Lower lobe of right lung (tissue), 2 donors: ENCODE measurements at regions not wholly inside any gene's neighbourhood (a gene's known extent, or its start where the extent isn't known, plus 50 kb on each side); places are given as distances from the start of the nearest gene placed in this dataset.

ENCODE experiments used
- ATAC-seq, 2 donors: fragments of 200-7000 bp; cut with Tn5 transposase; one replicate each; pipeline ENCODE4 v1.9.1; 2020 to 2022; ENCODE audit warnings: mild to moderate bottlenecking in 2 of 2, moderate library complexity in 2 of 2
- DNase-seq: peaks from one replicate; pipeline ENCODE4 v3.0.0-alpha.2; 2020
- H3K27ac ChIP-seq: fragments of 200-600 bp; one replicate; pipeline ENCODE4 v1.8.0; 2022
- H3K27me3 ChIP-seq: fragments of 200-600 bp; one replicate; pipeline ENCODE4 v1.8.0; 2022; ENCODE audit warnings: low read depth
- H3K36me3 ChIP-seq: fragments of 200-600 bp; one replicate; pipeline ENCODE4 v1.8.0; 2022; ENCODE audit warnings: mild to moderate bottlenecking
- H3K4me1 ChIP-seq: fragments of 200-600 bp; one replicate; pipeline ENCODE4 v1.8.0; 2022
- H3K4me3 ChIP-seq: fragments of 200-600 bp; one replicate; pipeline ENCODE4 v1.8.0; 2022; ENCODE audit warnings: mild to moderate bottlenecking
- H3K9me3 ChIP-seq: fragments of 200-600 bp; one replicate; pipeline ENCODE4 v1.8.0; 2022
- CTCF ChIP-seq: fragments of 200-600 bp; IDR thresholded peaks from one replicate; pipeline ENCODE4 v1.8.0; 2022; ENCODE audit warnings: antibody characterized with exemption, mild to moderate bottlenecking
- intact Hi-C: fragments of 100-400 bp; cut with DNase I; formaldehyde crosslinking; loops from one replicate; pipeline ENCODE4 v1.11.0; 2022
- donor health status: DM: no; HTN: yes; CAD: no; lungs with severe emphysema.

GRCh38 chr20:55596431-55596830, 408.9 kb downstream of the CBLN4 start:
- Histone ChIP-seq H3K4me3 (no peak overlapping the region), H3K36me3 (no peaks in the 10 kb centered on the region), H3K4me1 (no peaks in the 10 kb centered on the region), H3K27ac (no peak overlapping the region), H3K27me3 (no peaks in the 10 kb centered on the region), H3K9me3 (no peaks in the 10 kb centered on the region)
- no peak for ATAC-seq
- no peak for TF ChIP-seq CTCF
- no peak for DNase-seq
- intact Hi-C loops = no loop called here

GRCh38 chr20:55592866-55593265, 412.5 kb downstream of the CBLN4 start:
- Histone ChIP-seq H3K27ac (no peak overlapping the region), H3K27me3 (no peaks in the 10 kb centered on the region), H3K4me3 (no peak overlapping the region), H3K4me1 (no peaks in the 10 kb centered on the region), H3K9me3 (no peaks in the 10 kb centered on the region), H3K36me3 (no peaks in the 10 kb centered on the region)
- intact Hi-C loops = no loop called here
- TF ChIP-seq CTCF = no peak
- ATAC-seq (no peak), DNase-seq (no peak)

DNA sequence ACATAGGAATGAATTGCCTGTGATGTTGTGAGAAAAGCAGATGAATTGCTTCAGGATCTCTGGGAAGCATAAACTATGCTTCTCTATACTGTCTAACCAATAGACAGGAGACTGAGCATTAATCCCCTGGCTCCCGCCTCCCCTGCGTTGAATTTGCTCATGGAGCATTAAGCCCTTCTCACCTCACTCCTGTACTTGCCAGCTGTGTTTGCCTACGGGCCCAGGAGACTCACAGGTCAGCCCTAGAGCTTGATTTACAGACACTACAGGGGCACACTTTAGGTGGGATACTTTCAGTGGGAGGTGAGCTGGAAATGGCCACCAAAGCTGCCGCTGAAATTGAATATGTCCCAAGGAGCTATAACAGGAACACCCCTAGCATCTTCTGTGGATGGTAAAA, 418.7 kb downstream of the CBLN4 start:
- intact Hi-C loops = no loop called here
- Histone ChIP-seq H3K9me3 (no peaks in the 10 kb centered on the region), H3K4me3 (no peak overlapping the region), H3K27ac (no peak overlapping the region), H3K27me3 (no peaks in the 10 kb centered on the region), H3K4me1 (no peaks in the 10 kb centered on the region), H3K36me3 (no peaks in the 10 kb centered on the region)
- TF ChIP-seq CTCF = no peak
- DNase-seq (no peak), ATAC-seq (no peak)

DNA sequence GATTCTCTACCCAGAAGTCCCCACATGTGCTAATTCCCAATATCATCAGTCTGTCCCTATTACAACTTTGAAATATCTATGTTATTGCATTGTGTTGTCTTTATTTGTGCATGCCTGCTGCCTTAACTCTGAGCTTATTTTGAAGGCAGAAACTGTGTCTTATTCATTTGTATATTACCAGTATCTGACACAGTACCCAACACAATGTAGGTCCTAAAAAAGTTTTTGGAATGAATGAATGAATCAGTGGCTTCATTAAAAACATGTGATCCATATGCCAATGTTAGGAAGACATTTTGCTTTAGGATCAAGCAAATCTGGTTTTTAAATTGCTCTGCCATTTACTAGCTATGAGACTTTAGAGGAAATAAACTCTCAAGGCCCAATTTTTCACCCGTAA, 420.4 kb downstream of the CBLN4 start:
- Histone ChIP-seq H3K27ac (no peak overlapping the region), H3K9me3 (no peaks in the 10 kb centered on the region), H3K4me1 (no peaks in the 10 kb centered on the region), H3K27me3 (no peaks in the 10 kb centered on the region), H3K4me3 (no peak overlapping the region), H3K36me3 (no peaks in the 10 kb centered on the region)
- TF ChIP-seq CTCF = no peak
- intact Hi-C loops = no loop called here
- no peak for DNase-seq
- no peak for ATAC-seq

DNA sequence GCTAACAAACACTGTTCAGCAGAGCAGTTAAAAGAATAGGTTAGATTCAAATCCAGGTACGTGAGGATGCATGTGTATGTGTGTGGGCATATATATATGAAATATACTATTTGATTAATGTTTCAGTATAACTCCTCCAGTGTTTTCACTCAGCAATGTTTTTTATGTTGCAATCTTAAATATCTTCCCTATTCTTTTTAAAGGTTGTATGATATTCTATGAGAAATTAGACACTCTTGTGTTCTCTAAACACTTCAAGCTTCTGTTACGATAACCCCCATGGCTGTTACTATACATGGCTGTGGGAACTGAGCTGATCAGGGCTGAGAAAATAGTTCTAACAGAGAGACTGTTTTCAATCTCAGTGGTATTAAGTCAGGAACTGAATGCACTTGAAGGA, 421.0 kb downstream of the CBLN4 start:
- Histone ChIP-seq H3K4me1 (no peaks in the 10 kb centered on the region), H3K36me3 (no peaks in the 10 kb centered on the region), H3K27me3 (no peaks in the 10 kb centered on the region), H3K27ac (no peak overlapping the region), H3K9me3 (no peaks in the 10 kb centered on the region), H3K4me3 (no peak overlapping the region)
- intact Hi-C loops = no loop called here
- ATAC-seq (no peak), DNase-seq (no peak)
- TF ChIP-seq CTCF = no peak

DNA sequence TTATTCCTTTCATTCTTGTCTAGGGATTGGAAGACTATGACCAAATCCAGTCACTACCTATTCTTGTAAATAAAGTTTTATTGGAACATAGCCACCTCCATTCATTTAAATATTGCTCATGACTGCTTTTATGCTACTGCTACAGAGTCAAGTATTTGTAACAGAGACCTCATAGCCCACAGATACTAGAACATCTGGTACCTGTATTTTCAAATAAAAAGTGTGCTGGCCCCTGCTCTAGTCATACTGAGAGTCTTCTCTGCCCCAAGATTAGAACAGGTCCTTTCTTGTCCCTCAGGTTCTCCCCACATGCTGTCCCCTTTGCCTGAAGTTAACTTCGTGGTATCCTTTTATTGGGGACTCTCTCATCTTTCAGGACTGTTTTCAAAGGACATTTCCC, 422.3 kb downstream of the CBLN4 start:
- no peaks in the 10 kb centered on the region for H3K9me3 ChIP-seq
- H3K27ac ChIP-seq = no peak overlapping the region
- H3K27me3 ChIP-seq = no peaks in the 10 kb centered on the region
- no peak for TF ChIP-seq CTCF
- H3K4me1 ChIP-seq = no peaks in the 10 kb centered on the region
- ATAC-seq = no peak
- H3K4me3 ChIP-seq = no peak overlapping the region
- no peaks in the 10 kb centered on the region for H3K36me3 ChIP-seq
- intact Hi-C loops = no loop called here
- no peak for DNase-seq
